ENCODE measurements at regions not wholly inside any gene's neighbourhood (a gene's known extent, or its start where the extent isn't known, plus 50 kb on each side); places are given as distances from the start of the nearest gene placed in this dataset.

DNA sequence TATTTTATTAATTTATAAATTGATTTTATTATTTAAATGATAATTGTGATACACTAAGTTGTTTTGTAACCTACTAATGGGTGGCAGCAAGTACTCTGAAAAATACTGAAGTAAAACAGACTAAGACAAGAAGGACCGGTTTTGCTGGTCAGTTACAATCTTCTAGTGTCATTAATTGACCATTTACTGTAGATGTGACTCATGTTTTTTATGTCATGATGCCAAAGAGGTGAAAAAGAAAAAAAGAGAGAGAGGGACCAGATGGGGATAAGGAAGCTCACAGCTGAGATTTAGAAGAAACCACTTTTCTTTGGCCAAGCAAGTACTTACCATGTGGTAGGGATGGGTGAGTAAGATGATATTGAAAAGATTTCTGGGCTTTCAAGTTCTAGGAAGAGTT, 955.8 kb upstream of the LRRTM1 start:
- H3K27ac ChIP-seq (ENCODE audit: low read depth, low read length): no peak overlapping the region
- H3K9me3 ChIP-seq (ENCODE audit: control insufficient read depth in 1 of 2, low read length in 2 of 2): no peaks in the 10 kb centered on the region
- Mint-ChIP-seq H3K36me3 (no peaks in the 10 kb centered on the region), H3K4me1 (no peaks in the 10 kb centered on the region), H3K27ac (no peak overlapping the region), H3K27me3 (no peaks in the 10 kb centered on the region), H3K4me3 (no peak overlapping the region), H3K9me3 (peaks cover 0 to 9% (median 5%) of the 10 kb centered on the region in 8 donors)
- H3K27me3 ChIP-seq (ENCODE audit: insufficient read depth, low read length): no peaks in the 10 kb centered on the region
- no peak for DNase-seq
- ChIA-PET CTCF (ENCODE audit: partially characterized antibody) (no interaction called here), POLR2A (ENCODE audit: partially characterized antibody) (no interaction called here)
- no peak overlapping the region for H3K4me3 ChIP-seq (ENCODE audit: low read length in 2 of 2)
- intact Hi-C loops (cut with micrococcal nuclease): no loop called here
- H3K4me1 ChIP-seq (ENCODE audit: insufficient read depth, low read length): no peaks in the 10 kb centered on the region
- H3K36me3 ChIP-seq (ENCODE audit: insufficient read depth, low read length): no peaks in the 10 kb centered on the region

DNA sequence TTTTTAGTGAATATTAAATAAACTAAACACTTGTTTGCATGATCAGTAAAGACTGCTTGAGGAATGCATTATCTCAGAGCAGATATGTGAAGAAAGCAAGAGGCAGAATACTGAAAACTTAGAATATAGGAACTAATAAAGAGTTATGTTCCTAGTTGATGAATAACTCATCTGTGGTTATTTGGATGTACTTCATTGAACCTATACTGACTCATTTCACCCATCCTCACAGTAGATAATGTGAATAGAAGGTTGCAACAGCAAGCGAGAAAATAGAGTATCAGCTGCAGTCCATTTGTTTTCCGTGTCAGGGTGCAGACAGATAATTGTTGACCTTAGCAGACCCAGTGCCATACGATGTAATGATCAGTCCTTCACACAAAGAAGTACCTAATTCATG, 945.7 kb upstream of the LRRTM1 start:
- POLR2A ChIA-PET (ENCODE audit: partially characterized antibody): no interaction called here
- no peaks in the 10 kb centered on the region for H3K36me3 Mint-ChIP-seq
- H3K27ac ChIP-seq (ENCODE audit: low read depth, low read length): no peak overlapping the region
- no peaks in the 10 kb centered on the region for H3K27me3 ChIP-seq (ENCODE audit: insufficient read depth, low read length)
- no peaks in the 10 kb centered on the region for H3K4me1 Mint-ChIP-seq
- H3K4me3 Mint-ChIP-seq: no peak overlapping the region
- H3K9me3 ChIP-seq (ENCODE audit: control insufficient read depth in 1 of 2, low read length in 2 of 2): no peaks in the 10 kb centered on the region
- no peaks in the 10 kb centered on the region for H3K27me3 Mint-ChIP-seq
- H3K4me3 ChIP-seq (ENCODE audit: low read length in 2 of 2): no peak overlapping the region
- H3K4me1 ChIP-seq (ENCODE audit: insufficient read depth, low read length): no peaks in the 10 kb centered on the region
- H3K9me3 Mint-ChIP-seq: peaks cover 2 to 29% (median 13%) of the 10 kb centered on the region in 8 donors
- intact Hi-C loops (cut with micrococcal nuclease): no loop called here
- no peaks in the 10 kb centered on the region for H3K36me3 ChIP-seq (ENCODE audit: insufficient read depth, low read length)
- no peak overlapping the region for H3K27ac Mint-ChIP-seq
- no peak for DNase-seq
- CTCF ChIA-PET (ENCODE audit: partially characterized antibody): no interaction called here

DNA sequence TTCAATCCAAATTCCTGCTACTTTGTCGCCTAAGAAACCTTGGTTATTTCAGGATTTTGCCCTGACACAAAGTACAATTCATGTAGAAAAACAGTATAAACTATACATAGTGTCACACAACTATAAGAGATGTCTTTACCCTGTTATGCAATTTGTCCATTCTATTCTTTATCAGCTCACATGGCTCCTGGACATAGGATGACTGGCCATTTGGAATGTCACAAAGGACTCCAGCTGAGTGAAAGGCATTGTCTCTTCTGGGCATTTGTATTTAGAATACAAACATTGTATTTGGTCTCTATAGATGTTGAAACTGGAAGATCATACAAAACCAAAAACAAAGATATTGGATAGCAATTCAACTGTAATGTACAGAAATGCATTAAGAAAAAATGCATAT, 944.6 kb upstream of the LRRTM1 start:
- H3K27ac Mint-ChIP-seq: no peak overlapping the region
- ChIA-PET CTCF (ENCODE audit: partially characterized antibody) (no interaction called here), POLR2A (ENCODE audit: partially characterized antibody) (no interaction called here)
- no peaks in the 10 kb centered on the region for H3K36me3 ChIP-seq (ENCODE audit: insufficient read depth, low read length)
- no peaks in the 10 kb centered on the region for H3K4me1 Mint-ChIP-seq
- DNase-seq: no peak
- H3K4me1 ChIP-seq (ENCODE audit: insufficient read depth, low read length): no peaks in the 10 kb centered on the region
- H3K36me3 Mint-ChIP-seq: no peaks in the 10 kb centered on the region
- intact Hi-C loops (cut with micrococcal nuclease): no loop called here
- no peaks in the 10 kb centered on the region for H3K27me3 Mint-ChIP-seq
- no peak overlapping the region for H3K4me3 ChIP-seq (ENCODE audit: low read length in 2 of 2)
- H3K27me3 ChIP-seq (ENCODE audit: insufficient read depth, low read length): no peaks in the 10 kb centered on the region
- H3K4me3 Mint-ChIP-seq: no peak overlapping the region
- no peak overlapping the region for H3K27ac ChIP-seq (ENCODE audit: low read depth, low read length)
- H3K9me3 ChIP-seq (ENCODE audit: control insufficient read depth in 1 of 2, low read length in 2 of 2): no peaks in the 10 kb centered on the region
- peaks cover 2 to 24% (median 14%) of the 10 kb centered on the region in 8 donors for H3K9me3 Mint-ChIP-seq

DNA sequence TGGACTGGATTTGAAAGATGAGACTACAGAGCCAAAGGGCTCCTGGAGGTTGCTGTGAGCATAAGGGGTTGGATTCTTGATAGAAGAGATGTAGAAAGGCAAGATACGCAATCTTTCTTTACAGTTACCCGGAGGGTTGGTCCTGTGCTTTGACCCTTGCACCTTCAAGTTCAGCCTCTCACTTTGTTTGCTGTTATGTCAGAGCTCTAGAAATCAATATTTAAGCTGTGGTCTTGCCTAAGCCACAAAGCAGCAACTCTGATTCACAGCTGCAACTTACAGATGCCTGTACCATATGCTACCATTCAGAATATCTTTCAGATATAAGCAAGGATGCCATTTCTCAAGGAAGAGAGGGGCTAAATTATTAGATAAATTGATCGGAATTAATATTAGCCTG, 943.1 kb upstream of the LRRTM1 start:
- no peaks in the 10 kb centered on the region for H3K36me3 Mint-ChIP-seq
- H3K9me3 Mint-ChIP-seq: peaks cover 0 to 19% (median 9%) of the 10 kb centered on the region in 8 donors
- CTCF ChIA-PET (ENCODE audit: partially characterized antibody): no interaction called here
- H3K4me1 Mint-ChIP-seq: no peaks in the 10 kb centered on the region
- DNase-seq: no peak
- no peaks in the 10 kb centered on the region for H3K36me3 ChIP-seq (ENCODE audit: insufficient read depth, low read length)
- H3K27ac ChIP-seq (ENCODE audit: low read depth, low read length): no peak overlapping the region
- H3K4me1 ChIP-seq (ENCODE audit: insufficient read depth, low read length): no peaks in the 10 kb centered on the region
- H3K9me3 ChIP-seq (ENCODE audit: control insufficient read depth in 1 of 2, low read length in 2 of 2): no peaks in the 10 kb centered on the region
- POLR2A ChIA-PET (ENCODE audit: partially characterized antibody): no interaction called here
- intact Hi-C loops (cut with micrococcal nuclease): no loop called here
- no peak overlapping the region for H3K4me3 ChIP-seq (ENCODE audit: low read length in 2 of 2)
- H3K27me3 ChIP-seq (ENCODE audit: insufficient read depth, low read length): no peaks in the 10 kb centered on the region
- H3K4me3 Mint-ChIP-seq: no peak overlapping the region
- no peak overlapping the region for H3K27ac Mint-ChIP-seq
- no peaks in the 10 kb centered on the region for H3K27me3 Mint-ChIP-seq

DNA sequence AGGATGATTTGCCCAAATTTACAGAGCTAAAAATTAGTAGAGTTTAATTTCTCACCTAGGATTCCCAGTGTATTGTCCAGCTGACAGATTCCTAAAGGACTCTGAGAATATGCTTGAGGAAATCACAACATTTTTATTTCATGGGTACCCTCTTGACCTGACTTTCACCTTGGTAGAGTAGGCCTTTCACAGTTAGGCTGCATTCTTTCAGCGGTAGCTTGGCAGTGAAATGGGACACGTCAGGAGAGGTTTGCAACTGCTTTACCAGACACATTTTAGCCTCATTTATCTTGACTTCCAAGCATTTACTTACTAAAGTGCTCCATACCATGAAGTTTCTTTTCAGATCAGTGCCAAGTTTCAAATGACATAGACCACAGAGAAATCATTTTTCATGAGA, 937.9 kb upstream of the LRRTM1 start:
- no peak overlapping the region for H3K27ac Mint-ChIP-seq
- DNase-seq: no peak
- Histone ChIP-seq H3K4me1 (ENCODE audit: insufficient read depth, low read length) (no peaks in the 10 kb centered on the region), H3K4me3 (ENCODE audit: low read length in 2 of 2) (no peak overlapping the region), H3K9me3 (ENCODE audit: control insufficient read depth in 1 of 2, low read length in 2 of 2) (no peaks in the 10 kb centered on the region), H3K27ac (ENCODE audit: low read depth, low read length) (no peak overlapping the region), H3K36me3 (ENCODE audit: insufficient read depth, low read length) (no peaks in the 10 kb centered on the region), H3K27me3 (ENCODE audit: insufficient read depth, low read length) (no peaks in the 10 kb centered on the region)
- no peaks in the 10 kb centered on the region for H3K4me1 Mint-ChIP-seq
- H3K36me3 Mint-ChIP-seq: no peaks in the 10 kb centered on the region
- no peak overlapping the region for H3K4me3 Mint-ChIP-seq
- POLR2A ChIA-PET (ENCODE audit: partially characterized antibody): no interaction called here
- no peaks in the 10 kb centered on the region for H3K27me3 Mint-ChIP-seq
- H3K9me3 Mint-ChIP-seq: peaks cover 1 to 23% (median 9%) of the 10 kb centered on the region in 8 donors
- intact Hi-C loops (cut with micrococcal nuclease): no loop called here
- CTCF ChIA-PET (ENCODE audit: partially characterized antibody): no interaction called here

- no peak overlapping the region for H3K27ac ChIP-seq (ENCODE audit: low read depth, low read length)
- H3K9me3 ChIP-seq (ENCODE audit: control insufficient read depth in 1 of 2, low read length in 2 of 2): no peaks in the 10 kb centered on the region
- H3K4me3 Mint-ChIP-seq: no peak overlapping the region
- CTCF ChIA-PET (ENCODE audit: partially characterized antibody): no interaction called here
- H3K27ac Mint-ChIP-seq: no peak overlapping the region
- no peaks in the 10 kb centered on the region for H3K4me1 ChIP-seq (ENCODE audit: insufficient read depth, low read length)
- POLR2A ChIA-PET (ENCODE audit: partially characterized antibody): no interaction called here
- H3K4me3 ChIP-seq (ENCODE audit: low read length in 2 of 2): no peak overlapping the region
- H3K36me3 Mint-ChIP-seq: no peaks in the 10 kb centered on the region
- H3K9me3 Mint-ChIP-seq: peaks cover 0 to 28% (median 9%) of the 10 kb centered on the region in 8 donors
- no peaks in the 10 kb centered on the region for H3K27me3 Mint-ChIP-seq
- intact Hi-C loops (cut with micrococcal nuclease): no loop called here
- no peaks in the 10 kb centered on the region for H3K36me3 ChIP-seq (ENCODE audit: insufficient read depth, low read length)
- no peaks in the 10 kb centered on the region for H3K27me3 ChIP-seq (ENCODE audit: insufficient read depth, low read length)
- DNase-seq: no peak
- no peaks in the 10 kb centered on the region for H3K4me1 Mint-ChIP-seq
Observed at GRCh38 chr2:81238462-81238861, 933.9 kb upstream of the LRRTM1 start.

GRCh38 chr2:81235601-81236000, 931.0 kb upstream of the LRRTM1 start:
- Histone ChIP-seq H3K9me3 (ENCODE audit: control insufficient read depth in 1 of 2, low read length in 2 of 2) (no peaks in the 10 kb centered on the region), H3K27ac (ENCODE audit: low read depth, low read length) (no peak overlapping the region), H3K4me3 (ENCODE audit: low read length in 2 of 2) (no peak overlapping the region), H3K4me1 (ENCODE audit: insufficient read depth, low read length) (no peaks in the 10 kb centered on the region), H3K27me3 (ENCODE audit: insufficient read depth, low read length) (no peaks in the 10 kb centered on the region), H3K36me3 (ENCODE audit: insufficient read depth, low read length) (no peaks in the 10 kb centered on the region)
- H3K27ac Mint-ChIP-seq: no peak overlapping the region
- no peaks in the 10 kb centered on the region for H3K36me3 Mint-ChIP-seq
- H3K4me1 Mint-ChIP-seq: no peaks in the 10 kb centered on the region
- ChIA-PET POLR2A (ENCODE audit: partially characterized antibody) (no interaction called here), CTCF (ENCODE audit: partially characterized antibody) (no interaction called here)
- peaks cover 0 to 36% (median 14%) of the 10 kb centered on the region in 8 donors for H3K9me3 Mint-ChIP-seq
- intact Hi-C loops (cut with micrococcal nuclease): no loop called here
- no peak overlapping the region for H3K4me3 Mint-ChIP-seq
- H3K27me3 Mint-ChIP-seq: no peaks in the 10 kb centered on the region
- DNase-seq: no peak

DNA sequence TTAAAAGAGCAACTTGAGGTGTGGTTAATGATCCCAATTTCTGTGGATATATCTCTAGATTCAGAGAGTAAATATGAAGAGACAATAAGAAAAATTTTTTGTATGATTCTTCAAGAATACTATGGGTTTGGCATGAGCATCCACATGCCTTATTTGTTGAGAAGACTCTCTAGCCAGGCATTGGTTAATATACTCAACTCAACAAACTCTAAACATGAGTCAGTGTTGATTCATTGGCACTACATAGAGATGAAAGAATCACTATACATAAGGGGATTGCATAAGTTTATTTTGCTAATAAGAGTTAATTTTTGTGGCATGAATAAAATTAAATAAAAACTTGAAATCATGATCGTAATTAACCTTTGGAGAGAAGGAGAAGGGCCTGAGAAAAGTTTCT, 930.2 kb upstream of the LRRTM1 start:
- no peak for DNase-seq
- no peak overlapping the region for H3K4me3 Mint-ChIP-seq
- H3K36me3 Mint-ChIP-seq: no peaks in the 10 kb centered on the region
- H3K9me3 ChIP-seq (ENCODE audit: control insufficient read depth in 1 of 2, low read length in 2 of 2): no peaks in the 10 kb centered on the region
- intact Hi-C loops (cut with micrococcal nuclease): no loop called here
- peaks cover 0 to 35% (median 14%) of the 10 kb centered on the region in 8 donors for H3K9me3 Mint-ChIP-seq
- H3K27me3 ChIP-seq (ENCODE audit: insufficient read depth, low read length): no peaks in the 10 kb centered on the region
- no peaks in the 10 kb centered on the region for H3K4me1 ChIP-seq (ENCODE audit: insufficient read depth, low read length)
- no peaks in the 10 kb centered on the region for H3K4me1 Mint-ChIP-seq
- CTCF ChIA-PET (ENCODE audit: partially characterized antibody): no interaction called here
- no peaks in the 10 kb centered on the region for H3K36me3 ChIP-seq (ENCODE audit: insufficient read depth, low read length)
- H3K27me3 Mint-ChIP-seq: no peaks in the 10 kb centered on the region
- POLR2A ChIA-PET (ENCODE audit: partially characterized antibody): no interaction called here
- no peak overlapping the region for H3K27ac ChIP-seq (ENCODE audit: low read depth, low read length)
- no peak overlapping the region for H3K4me3 ChIP-seq (ENCODE audit: low read length in 2 of 2)
- H3K27ac Mint-ChIP-seq: no peak overlapping the region

Measured in CD4-positive, alpha-beta memory T cell (primary cell).